ENCODE measurements at regions not wholly inside any gene's neighbourhood (a gene's known extent, or its start where the extent isn't known, plus 50 kb on each side); places are given as distances from the start of the nearest gene placed in this dataset.

GRCh38 chr11:13225038-13226001, 52.3 kb upstream of the BMAL1 start:
- DNase-seq: no peak

GRCh38 chr11:13227676-13228255, 49.8 kb upstream of the BMAL1 start:
- no peak for DNase-seq

Measured in stimulated activated CD8-positive, alpha-beta memory T cell treated with anti-CD3 and anti-CD28 coated beads, Interleukin-4, amount 100 ng/mL, for 48 hours (primary cell).